ENCODE measurements at regions not wholly inside any gene's neighbourhood (a gene's known extent, or its start where the extent isn't known, plus 50 kb on each side); places are given as distances from the start of the nearest gene placed in this dataset.

GRCh38 chr6:40128127-40128526 is 193.9 kb upstream of the MOCS1 start:
- no peaks in the 10 kb centered on the region for H3K4me1 ChIP-seq (ENCODE audit: control insufficient read depth, extremely low read depth, insufficient read depth, low read length)
- H3K9me3 ChIP-seq (ENCODE audit: control insufficient read depth, low read depth, low read length), result no peaks in the 10 kb centered on the region
- no peaks in the 10 kb centered on the region for H3K36me3 ChIP-seq (ENCODE audit: control insufficient read depth in 2 of 2, extremely low read depth in 1 of 2, insufficient read depth in 2 of 2, low read length in 2 of 2)
- FAIRE-seq (no peak), DNase-seq (ENCODE audit: low read depth, low spot score) (no peak)
- dilution Hi-C loops (cut with MboI; ENCODE audit: extremely low pct_ligation_motif_present, low sequenced_read_pairs), result no loop called here
- TF ChIP-seq CTCF (optimal IDR thresholded peaks at IDR 0.05 in 1 of 3, IDR thresholded peaks at IDR 0.05 in 1 of 3, conservative IDR thresholded peaks at IDR 0.05 in 1 of 3; ENCODE audit: extremely low read depth in 1 of 3, insufficient read depth in 2 of 3, low read length in 3 of 3) (no peak), EZH2 (IDR thresholded peaks at IDR 0.05; ENCODE audit: low read length) (no peak)
- no peaks in the 10 kb centered on the region for H4K20me1 ChIP-seq (ENCODE audit: control insufficient read depth, extremely low read depth, insufficient read depth, low read length)
- no peak overlapping the region for H2AFZ ChIP-seq (ENCODE audit: control insufficient read depth, low read length)
- no peak overlapping the region for H3K27ac ChIP-seq (ENCODE audit: control insufficient read depth, insufficient read depth, low read length)
- H3K9ac ChIP-seq (ENCODE audit: control insufficient read depth, extremely low read depth, insufficient read depth, low read length), result no peak overlapping the region
- H3K4me3 ChIP-seq (ENCODE audit: control insufficient read depth in 2 of 3, extremely low read depth in 1 of 3, insufficient read depth in 2 of 3, low read depth in 1 of 3, low read length in 3 of 3), result no peak overlapping the region
- H3K9me1 ChIP-seq (ENCODE audit: control insufficient read depth, extremely low read depth, insufficient read depth, low read length), result no peaks in the 10 kb centered on the region
- no peaks in the 10 kb centered on the region for H3K79me2 ChIP-seq (ENCODE audit: control insufficient read depth, insufficient read depth, low read length)
- H3K4me2 ChIP-seq (ENCODE audit: control insufficient read depth, extremely low read depth, insufficient read depth, low read depth, low read length), result no peak overlapping the region
- no peaks in the 10 kb centered on the region for H3K27me3 ChIP-seq (ENCODE audit: control insufficient read depth, extremely low read depth, insufficient read depth, low read length)

- no peaks in the 10 kb centered on the region for H3K9me1 ChIP-seq (ENCODE audit: control insufficient read depth, extremely low read depth, insufficient read depth, low read length)
- FAIRE-seq, result no peak
- no peak overlapping the region for H2AFZ ChIP-seq (ENCODE audit: control insufficient read depth, low read length)
- H3K79me2 ChIP-seq (ENCODE audit: control insufficient read depth, insufficient read depth, low read length), result no peaks in the 10 kb centered on the region
- H3K9me3 ChIP-seq (ENCODE audit: control insufficient read depth, low read depth, low read length), result no peaks in the 10 kb centered on the region
- H3K27ac ChIP-seq (ENCODE audit: control insufficient read depth, insufficient read depth, low read length), result no peak overlapping the region
- H3K4me3 ChIP-seq (ENCODE audit: control insufficient read depth in 2 of 3, extremely low read depth in 1 of 3, insufficient read depth in 2 of 3, low read depth in 1 of 3, low read length in 3 of 3), result no peak overlapping the region
- H3K4me1 ChIP-seq (ENCODE audit: control insufficient read depth, extremely low read depth, insufficient read depth, low read length), result no peaks in the 10 kb centered on the region
- H3K4me2 ChIP-seq (ENCODE audit: control insufficient read depth, extremely low read depth, insufficient read depth, low read depth, low read length), result no peak overlapping the region
- no peak for DNase-seq (ENCODE audit: low read depth, low spot score)
- H3K27me3 ChIP-seq (ENCODE audit: control insufficient read depth, extremely low read depth, insufficient read depth, low read length), result no peaks in the 10 kb centered on the region
- no peaks in the 10 kb centered on the region for H4K20me1 ChIP-seq (ENCODE audit: control insufficient read depth, extremely low read depth, insufficient read depth, low read length)
- dilution Hi-C loops (cut with MboI; ENCODE audit: extremely low pct_ligation_motif_present, low sequenced_read_pairs), result no loop called here
- no peak overlapping the region for H3K9ac ChIP-seq (ENCODE audit: control insufficient read depth, extremely low read depth, insufficient read depth, low read length)
- TF ChIP-seq CTCF (optimal IDR thresholded peaks at IDR 0.05 in 1 of 3, IDR thresholded peaks at IDR 0.05 in 1 of 3, conservative IDR thresholded peaks at IDR 0.05 in 1 of 3; ENCODE audit: extremely low read depth in 1 of 3, insufficient read depth in 2 of 3, low read length in 3 of 3) (no peak), EZH2 (IDR thresholded peaks at IDR 0.05; ENCODE audit: low read length) (no peak)
- no peaks in the 10 kb centered on the region for H3K36me3 ChIP-seq (ENCODE audit: control insufficient read depth in 2 of 2, extremely low read depth in 1 of 2, insufficient read depth in 2 of 2, low read length in 2 of 2)
Observed at GRCh38 chr6:40125680-40126394, 191.6 kb upstream of the MOCS1 start.

Measured in keratinocyte (primary cell).